Stimulated activated CD8-positive, alpha-beta memory T cell treated with anti-CD3 and anti-CD28 coated beads, Interleukin-7, amount 100 ng/mL, for 1 hour (primary cell): ENCODE measurements at regions not wholly inside any gene's neighbourhood (a gene's known extent, or its start where the extent isn't known, plus 50 kb on each side); places are given as distances from the start of the nearest gene placed in this dataset.
"Not testable (repeated sequence)": the region's sequence is repeated elsewhere in the genome, so short reads cannot be mapped to it uniquely, and the experiment has no call there.

Experiments
- DNase-seq, 2 donors: peaks; one replicate each; pipeline ENCODE4 v3.0.0-alpha.2; 2020; ENCODE audit warnings: low read depth in 2 of 2

GRCh38 chr11:38721586-38722315 is 2123.7 kb upstream of the RAG2 start:
- no peak for DNase-seq

- DNase-seq, result no peak
Measured at GRCh38 chr11:38718659-38719058, 2120.6 kb upstream of the RAG2 start.

DNA sequence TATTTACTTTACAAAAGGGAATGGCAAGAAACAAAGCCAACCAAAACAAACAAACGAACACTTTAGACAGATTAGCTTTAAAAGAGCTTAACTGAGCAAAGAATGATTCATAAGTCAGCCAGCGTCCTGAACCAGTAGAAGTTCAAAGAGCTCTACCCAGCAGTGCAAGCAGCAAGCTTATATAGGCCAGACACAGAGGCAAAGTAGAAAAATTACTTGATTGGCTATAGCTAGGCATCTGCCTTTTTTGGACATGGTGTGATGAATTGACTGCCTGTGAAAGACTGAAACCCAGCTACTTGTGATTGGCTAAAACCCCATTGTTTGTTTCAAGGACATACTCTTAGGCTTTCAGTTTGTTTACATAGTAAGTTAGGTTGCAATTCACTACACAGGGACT is 2120.0 kb upstream of the RAG2 start:
- DNase-seq, result no peak

- DNase-seq, result no peak
Measured at GRCh38 chr11:38711110-38711509, 2113.1 kb upstream of the RAG2 start.

DNA sequence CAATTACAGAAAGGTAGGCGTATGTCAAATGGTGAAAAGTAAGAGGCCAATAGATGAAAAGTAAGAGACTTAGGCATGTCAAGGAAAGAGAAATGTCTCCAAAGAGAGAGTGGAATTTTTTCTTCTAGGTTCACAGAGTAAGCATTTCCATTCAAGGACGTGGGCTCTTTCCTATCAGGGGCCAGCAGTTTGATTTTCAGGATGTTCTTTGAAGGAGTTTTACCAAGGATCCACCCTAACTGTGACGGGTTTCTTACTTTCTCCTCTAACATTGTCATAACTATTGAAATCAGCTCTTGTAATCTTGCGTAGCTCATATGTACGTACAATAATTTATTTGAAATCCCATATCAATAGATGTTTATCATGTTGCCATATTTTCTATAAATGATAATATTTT is 2112.2 kb upstream of the RAG2 start:
- DNase-seq, result no peak

DNA sequence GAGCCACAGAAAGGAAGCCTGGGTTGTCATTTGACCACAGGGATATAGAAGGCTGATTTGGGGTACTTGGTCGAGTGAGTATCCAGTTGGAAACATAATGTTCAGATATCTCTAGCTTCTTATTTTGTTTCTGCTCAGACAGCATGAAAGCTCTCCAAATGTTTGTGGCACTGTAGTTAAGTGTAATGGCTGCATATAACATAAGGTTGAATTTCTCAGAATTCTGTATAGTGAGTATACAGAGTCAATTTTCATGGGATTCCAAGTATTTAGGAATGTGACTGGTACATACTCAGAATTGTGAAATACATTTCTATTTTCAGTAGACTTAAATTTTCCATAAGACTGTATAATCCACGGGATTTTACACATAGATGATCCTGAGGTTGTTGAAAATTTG is 2102.1 kb upstream of the RAG2 start:
- DNase-seq, result no peak

GRCh38 chr11:38693306-38693705 is 2095.3 kb upstream of the RAG2 start:
- no peak for DNase-seq

- not testable (repeated sequence) for DNase-seq
Measured at GRCh38 chr11:38690211-38690610, 2092.2 kb upstream of the RAG2 start.

GRCh38 chr11:38687008-38687407 is 2089.0 kb upstream of the RAG2 start:
- DNase-seq, result no peak

DNA sequence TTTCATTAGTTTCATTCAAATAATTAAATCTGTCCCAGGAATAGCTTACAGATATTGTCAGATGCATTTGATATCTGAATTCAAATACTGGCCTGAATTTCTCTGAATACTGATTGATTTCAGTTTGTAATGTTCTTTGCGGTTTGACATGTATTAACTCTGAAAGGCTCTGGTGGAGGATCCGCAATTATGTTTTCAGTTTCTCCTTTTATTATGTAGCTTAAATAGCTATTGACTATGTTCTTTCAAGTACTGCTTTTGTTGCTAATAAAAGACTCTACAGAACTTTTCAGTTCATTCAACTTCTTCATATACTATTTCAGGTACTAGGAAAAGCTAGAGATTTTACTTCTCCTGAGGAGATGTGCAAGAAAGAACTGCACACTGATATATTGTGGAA is 2085.4 kb upstream of the RAG2 start:
- DNase-seq, result no peak

GRCh38 chr11:38680746-38681145 is 2082.7 kb upstream of the RAG2 start:
- no peak for DNase-seq

- no peak for DNase-seq
Measured at GRCh38 chr11:38680166-38680565, 2082.1 kb upstream of the RAG2 start.

- no peak for DNase-seq
Measured at GRCh38 chr11:38672445-38672844, 2074.4 kb upstream of the RAG2 start.

GRCh38 chr11:38667359-38667758 is 2069.3 kb upstream of the RAG2 start:
- no peak for DNase-seq

DNA sequence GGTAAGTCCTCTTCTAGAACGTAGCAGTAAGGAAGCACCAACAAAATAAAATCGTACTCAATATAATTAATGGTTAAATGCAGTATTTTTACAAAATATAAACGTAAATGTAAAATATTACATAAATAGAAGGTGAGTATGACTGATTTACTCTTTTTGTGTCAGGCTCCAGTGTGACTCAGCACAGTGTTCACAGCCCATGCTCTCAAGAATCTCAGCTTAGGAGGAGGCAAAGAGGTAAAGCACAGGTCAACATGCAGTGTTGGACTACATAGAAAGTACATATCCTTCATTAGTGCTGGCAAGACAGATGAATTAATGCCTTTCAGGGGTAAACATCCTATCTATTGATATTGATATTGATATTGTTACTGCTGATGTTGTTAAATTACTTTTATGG is 2050.6 kb upstream of the RAG2 start:
- DNase-seq, result no peak

- no peak for DNase-seq
Measured at GRCh38 chr11:38646382-38646781, 2048.3 kb upstream of the RAG2 start.

GRCh38 chr11:38640854-38641253 is 2042.8 kb upstream of the RAG2 start:
- DNase-seq, result no peak

GRCh38 chr11:38612701-38613100 is 2014.7 kb upstream of the RAG2 start:
- DNase-seq, result no peak

DNA sequence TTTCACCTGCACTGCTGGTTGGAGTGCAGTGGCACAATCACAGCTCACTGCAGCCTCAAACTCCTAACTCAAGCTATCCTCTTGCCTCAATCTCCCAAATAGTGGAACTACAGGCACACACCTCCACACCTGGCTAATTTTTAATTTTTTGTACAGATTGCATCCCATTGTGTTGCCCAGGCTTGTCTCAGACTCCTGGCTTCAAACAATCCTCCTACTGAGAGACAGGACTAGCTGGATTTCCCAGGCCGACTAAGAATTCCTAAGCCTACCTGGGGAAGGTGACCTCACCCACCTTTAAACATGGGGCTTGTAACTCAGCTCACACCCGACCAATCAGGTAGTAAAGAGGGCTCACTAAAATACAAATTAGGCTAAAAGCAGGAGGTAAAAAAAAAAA is 2003.3 kb upstream of the RAG2 start:
- not testable (repeated sequence) for DNase-seq

DNA sequence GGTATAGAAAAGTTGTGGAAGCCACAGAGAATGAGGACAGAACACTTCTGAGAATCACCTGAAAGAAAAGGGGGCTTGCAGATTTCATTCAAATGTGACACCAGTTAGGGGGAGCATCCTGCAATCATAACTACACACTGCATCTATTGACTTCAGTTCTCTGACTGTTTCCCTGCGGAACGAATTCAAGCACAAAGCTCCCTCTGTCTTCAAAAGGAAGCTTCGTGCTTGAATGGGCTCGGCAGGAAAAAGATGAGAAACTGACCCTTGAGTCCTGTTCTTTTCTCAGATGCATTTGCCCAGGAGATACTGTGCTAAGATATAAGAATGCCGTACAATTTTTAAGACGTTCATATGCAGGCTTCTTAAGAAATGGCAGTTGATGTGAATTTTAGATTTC is 2000.4 kb upstream of the RAG2 start:
- no peak for DNase-seq

- not testable (repeated sequence) for DNase-seq
Measured at GRCh38 chr11:38595359-38596016, 1997.5 kb upstream of the RAG2 start.

GRCh38 chr11:38594895-38595294 is 1996.9 kb upstream of the RAG2 start:
- no peak for DNase-seq

DNA sequence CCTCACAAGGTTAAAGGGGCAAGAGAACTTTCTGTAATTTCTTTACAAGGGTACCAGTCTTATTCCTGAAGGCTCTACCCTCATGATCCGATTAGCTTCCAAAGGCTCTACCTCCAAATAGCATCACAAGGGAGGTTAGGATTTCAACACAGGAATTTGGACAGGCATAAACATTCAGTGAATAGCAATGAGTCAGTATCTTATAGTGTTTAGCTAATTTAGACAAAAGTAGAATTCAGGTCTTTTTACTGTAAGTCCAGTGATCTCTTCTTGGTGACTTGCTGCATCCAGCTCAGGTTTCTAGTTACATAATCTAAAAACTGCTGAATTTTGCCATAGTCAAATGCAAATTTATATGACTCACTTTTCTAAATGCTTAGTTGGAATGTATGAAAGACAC is 1995.6 kb upstream of the RAG2 start:
- DNase-seq, result no peak

GRCh38 chr11:38582756-38583155 is 1984.7 kb upstream of the RAG2 start:
- no peak for DNase-seq
